Lower leg skin (tissue), 3 donors: ENCODE measurements at regions not wholly inside any gene's neighbourhood (a gene's known extent, or its start where the extent isn't known, plus 50 kb on each side); places are given as distances from the start of the nearest gene placed in this dataset.

Experiments used
- CTCF ChIP-seq, 3 donors: fragments of 450-650 bp; IDR thresholded peaks; one replicate each; pipeline ENCODE4 v1.5.1; 2016; ENCODE audit warnings: antibody characterized with exemption in 3 of 3, mild to moderate bottlenecking in 3 of 3, moderate library complexity in 2 of 3
- POLR2A ChIP-seq, 2 donors: fragments of 450-650 bp; IDR thresholded peaks; one replicate each; pipeline ENCODE4 v1.6.1; 2016 to 2017; ENCODE audit warnings: antibody characterized with exemption in 2 of 2, mild to moderate bottlenecking in 1 of 2, moderate library complexity in 1 of 2

- TF ChIP-seq CTCF (IDR thresholded peaks at IDR 0.05), result no peak
- no peak for TF ChIP-seq POLR2A (IDR thresholded peaks at IDR 0.05)
Observed at GRCh38 chr6:51015394-51015793, 196.7 kb downstream of the TFAP2B start.
